ENCODE measurements at regions not wholly inside any gene's neighbourhood (a gene's known extent, or its start where the extent isn't known, plus 50 kb on each side); places are given as distances from the start of the nearest gene placed in this dataset.
A peak's percentile ranks its signal among the peaks of the same experiment; 100 is the strongest.

DNA sequence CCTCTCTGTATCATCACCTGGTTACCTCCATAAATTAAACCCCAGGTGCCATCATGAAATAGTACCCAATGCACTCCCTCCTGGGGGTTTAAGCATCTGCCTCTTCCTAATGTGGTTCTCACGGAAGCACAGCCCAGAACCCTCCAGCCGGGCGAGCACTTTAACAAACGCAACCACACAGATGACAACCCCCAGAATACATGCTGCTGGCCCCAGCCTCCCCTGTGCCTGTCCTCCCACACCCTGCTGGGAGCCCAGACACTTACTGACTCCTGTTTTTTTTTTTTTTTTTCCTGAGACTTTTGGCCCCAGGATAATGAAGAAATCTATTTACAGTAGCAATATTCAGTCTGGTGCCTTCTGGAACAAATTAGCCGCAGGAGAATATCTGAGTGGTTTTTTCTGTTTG is 50.0 kb upstream of the COL5A1 start:
- TF ChIP-seq, protein P1, sequence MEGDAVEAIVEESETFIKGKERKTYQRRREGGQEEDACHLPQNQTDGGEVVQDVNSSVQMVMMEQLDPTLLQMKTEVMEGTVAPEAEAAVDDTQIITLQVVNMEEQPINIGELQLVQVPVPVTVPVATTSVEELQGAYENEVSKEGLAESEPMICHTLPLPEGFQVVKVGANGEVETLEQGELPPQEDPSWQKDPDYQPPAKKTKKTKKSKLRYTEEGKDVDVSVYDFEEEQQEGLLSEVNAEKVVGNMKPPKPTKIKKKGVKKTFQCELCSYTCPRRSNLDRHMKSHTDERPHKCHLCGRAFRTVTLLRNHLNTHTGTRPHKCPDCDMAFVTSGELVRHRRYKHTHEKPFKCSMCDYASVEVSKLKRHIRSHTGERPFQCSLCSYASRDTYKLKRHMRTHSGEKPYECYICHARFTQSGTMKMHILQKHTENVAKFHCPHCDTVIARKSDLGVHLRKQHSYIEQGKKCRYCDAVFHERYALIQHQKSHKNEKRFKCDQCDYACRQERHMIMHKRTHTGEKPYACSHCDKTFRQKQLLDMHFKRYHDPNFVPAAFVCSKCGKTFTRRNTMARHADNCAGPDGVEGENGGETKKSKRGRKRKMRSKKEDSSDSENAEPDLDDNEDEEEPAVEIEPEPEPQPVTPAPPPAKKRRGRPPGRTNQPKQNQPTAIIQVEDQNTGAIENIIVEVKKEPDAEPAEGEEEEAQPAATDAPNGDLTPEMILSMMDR (conservative IDR thresholded peaks at IDR 0.05 in 1 of 2, IDR thresholded peaks at IDR 0.05 in 1 of 2; ENCODE audit: low read depth in 1 of 2, low read length in 2 of 2), result no peak
- no peak for TF ChIP-seq EZH2 (IDR thresholded peaks at IDR 0.05; ENCODE audit: low read length, missing control alignments)
- Histone ChIP-seq H2AFZ (ENCODE audit: low read length) (no peak overlapping the region), H3K4me2 (ENCODE audit: extremely low read depth, insufficient read depth, low read length) (peak overlapping the region; percentile 27), H4K20me1 (ENCODE audit: control insufficient read depth, extremely low read depth, insufficient read depth, low read length) (no peaks in the 10 kb centered on the region), H3K27ac (ENCODE audit: insufficient read depth, low read length) (peak overlapping the region; percentile 78), H3K9me3 (ENCODE audit: control insufficient read depth, insufficient read depth, low read depth, low read length) (no peaks in the 10 kb centered on the region), H3K9ac (ENCODE audit: insufficient read depth, low read length) (no peak overlapping the region), H3K4me1 (ENCODE audit: control insufficient read depth, extremely low read depth, insufficient read depth, low read length) (peaks cover 9% of the 10 kb centered on the region), H3K4me3 (replicated peaks in 1 of 4; ENCODE audit: control extremely low read depth in 1 of 4, insufficient read depth in 1 of 4, low read depth in 3 of 4, low read length in 4 of 4) (peak overlapping the region in 1 of 4 experiments; percentile 27), H3K27me3 (ENCODE audit: control insufficient read depth, insufficient read depth, low read length) (no peaks in the 10 kb centered on the region), H3K79me2 (ENCODE audit: control insufficient read depth, insufficient read depth, low read length) (no peaks in the 10 kb centered on the region), H3K36me3 (ENCODE audit: control insufficient read depth, insufficient read depth, low read length) (no peaks in the 10 kb centered on the region)
- DNase-seq (ENCODE audit: low read depth in 2 of 2), result peak in 1 of 2 donors; percentile 55
